Uterus (tissue), 2 donors: ENCODE measurements at regions not wholly inside any gene's neighbourhood (a gene's known extent, or its start where the extent isn't known, plus 50 kb on each side); places are given as distances from the start of the nearest gene placed in this dataset.

ENCODE experiments used
- CTCF ChIP-seq, 4 experiments: fragments of 200-600 bp in 2 of 4; fragments of 450-650 bp in 2 of 4; sonication (generic) in 2 of 4; IDR thresholded peaks; one replicate each; pipeline ENCODE4 v1.5.1; 2016 to 2019; ENCODE audit warnings: antibody characterized with exemption in 4 of 4, mild to moderate bottlenecking in 2 of 4, moderate library complexity in 1 of 4
- POLR2A ChIP-seq, 2 donors: fragments of 450-650 bp; IDR thresholded peaks; one replicate each; pipeline ENCODE4 v1.6.1; 2016; ENCODE audit warnings: antibody characterized with exemption in 2 of 2, mild to moderate bottlenecking in 1 of 2, moderate library complexity in 1 of 2

GRCh38 chr4:177579649-177580048 is 137.4 kb upstream of the AGA start:
- TF ChIP-seq CTCF (IDR thresholded peaks at IDR 0.05) (no peak), POLR2A (IDR thresholded peaks at IDR 0.05) (no peak)
